ENCODE measurements at regions not wholly inside any gene's neighbourhood (a gene's known extent, or its start where the extent isn't known, plus 50 kb on each side); places are given as distances from the start of the nearest gene placed in this dataset.

DNA sequence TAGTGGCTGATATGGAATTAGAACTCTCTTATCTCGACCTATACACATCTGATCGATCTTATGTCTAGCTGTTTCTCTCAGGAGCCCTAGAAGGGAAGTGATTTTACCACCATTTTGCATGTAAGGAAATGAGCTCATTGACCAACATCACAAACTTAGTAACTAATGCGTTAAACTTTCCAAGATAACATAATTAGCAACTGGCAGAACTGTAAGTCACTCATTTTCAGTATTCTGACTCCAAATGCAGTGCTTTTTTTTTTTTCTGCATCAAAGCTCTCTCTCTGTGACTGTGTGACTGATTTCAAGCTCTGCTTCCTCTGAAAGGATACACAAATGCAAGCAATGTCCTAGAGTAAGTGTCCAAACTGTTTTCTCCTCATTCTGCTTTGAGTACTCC is 68.1 kb upstream of the FBXL7 start:
- DNase-seq (ENCODE audit: low read depth): no peak
- TF ChIP-seq, protein P1, sequence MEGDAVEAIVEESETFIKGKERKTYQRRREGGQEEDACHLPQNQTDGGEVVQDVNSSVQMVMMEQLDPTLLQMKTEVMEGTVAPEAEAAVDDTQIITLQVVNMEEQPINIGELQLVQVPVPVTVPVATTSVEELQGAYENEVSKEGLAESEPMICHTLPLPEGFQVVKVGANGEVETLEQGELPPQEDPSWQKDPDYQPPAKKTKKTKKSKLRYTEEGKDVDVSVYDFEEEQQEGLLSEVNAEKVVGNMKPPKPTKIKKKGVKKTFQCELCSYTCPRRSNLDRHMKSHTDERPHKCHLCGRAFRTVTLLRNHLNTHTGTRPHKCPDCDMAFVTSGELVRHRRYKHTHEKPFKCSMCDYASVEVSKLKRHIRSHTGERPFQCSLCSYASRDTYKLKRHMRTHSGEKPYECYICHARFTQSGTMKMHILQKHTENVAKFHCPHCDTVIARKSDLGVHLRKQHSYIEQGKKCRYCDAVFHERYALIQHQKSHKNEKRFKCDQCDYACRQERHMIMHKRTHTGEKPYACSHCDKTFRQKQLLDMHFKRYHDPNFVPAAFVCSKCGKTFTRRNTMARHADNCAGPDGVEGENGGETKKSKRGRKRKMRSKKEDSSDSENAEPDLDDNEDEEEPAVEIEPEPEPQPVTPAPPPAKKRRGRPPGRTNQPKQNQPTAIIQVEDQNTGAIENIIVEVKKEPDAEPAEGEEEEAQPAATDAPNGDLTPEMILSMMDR (conservative IDR thresholded peaks at IDR 0.05; ENCODE audit: low read length): no peak
- H3K4me3 ChIP-seq (ENCODE audit: low read length): no peak overlapping the region

DNA sequence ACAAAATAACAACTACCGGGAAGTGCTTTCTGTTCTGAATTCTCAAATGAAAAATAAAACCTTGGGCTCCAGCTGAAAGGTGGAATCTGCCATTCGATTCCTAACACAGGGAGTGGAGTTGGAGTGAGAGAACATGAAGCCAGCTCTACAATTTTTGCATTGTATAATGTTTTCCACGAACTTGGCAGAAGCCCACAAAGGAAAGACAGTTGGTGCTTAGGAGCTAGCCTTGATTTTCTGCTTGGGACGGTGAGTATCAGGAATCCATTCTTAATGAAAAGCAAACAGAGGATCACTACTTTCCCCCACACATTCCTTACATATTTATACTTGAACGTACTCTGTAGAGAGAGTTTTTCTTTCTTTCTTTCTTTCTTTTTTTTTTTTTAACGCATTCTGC is 74.2 kb upstream of the FBXL7 start:
- no peak overlapping the region for H3K4me3 ChIP-seq (ENCODE audit: low read length)
- peak; percentile 3 for DNase-seq (ENCODE audit: low read depth)
- TF ChIP-seq, protein P1 (conservative IDR thresholded peaks at IDR 0.05; ENCODE audit: low read length): no peak

DNA sequence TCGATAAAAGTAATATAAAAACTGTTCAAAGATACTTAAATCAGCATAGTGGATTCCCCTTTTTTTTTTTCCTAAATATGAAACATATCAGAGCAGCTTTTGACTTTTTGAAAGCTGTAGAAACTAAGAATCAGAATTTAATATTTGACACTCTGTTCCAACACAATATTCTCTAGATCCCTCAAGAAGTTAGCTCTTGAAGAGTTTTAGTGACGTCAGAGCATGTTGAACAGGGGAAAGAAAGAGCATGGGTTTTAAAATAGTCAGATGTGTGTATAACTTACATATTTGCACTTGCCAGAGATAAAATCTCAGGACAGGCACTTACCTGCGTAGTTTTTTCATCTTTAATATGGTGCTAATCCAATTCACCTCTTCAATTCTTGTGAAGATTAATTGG is 75.2 kb upstream of the FBXL7 start:
- no peak for DNase-seq (ENCODE audit: low read depth)
- no peak overlapping the region for H3K4me3 ChIP-seq (ENCODE audit: low read length)
- TF ChIP-seq, protein P1 (conservative IDR thresholded peaks at IDR 0.05; ENCODE audit: low read length): no peak

DNA sequence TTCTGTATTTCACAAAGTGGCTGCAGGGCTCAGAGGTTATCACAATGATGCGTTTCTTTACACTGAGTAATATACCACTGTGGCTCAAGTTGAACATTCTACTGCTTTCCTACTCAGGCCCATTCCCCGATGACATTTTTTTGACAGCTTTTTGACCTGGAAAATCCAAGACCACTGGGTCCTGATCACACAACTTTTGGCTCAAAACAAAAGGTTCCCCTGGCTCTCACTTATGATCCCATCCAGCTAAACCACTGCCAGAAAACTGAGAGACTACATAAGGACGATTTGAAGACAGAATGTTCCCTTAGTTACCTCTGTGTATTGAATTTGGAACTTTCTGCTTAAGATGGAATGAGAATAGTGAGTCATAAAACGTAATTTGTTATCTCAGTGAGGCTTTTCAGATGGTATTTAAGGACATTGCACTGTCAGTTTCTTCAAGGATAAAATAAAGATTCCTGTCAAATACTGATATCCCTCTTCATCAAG is 78.0 kb upstream of the FBXL7 start:
- H3K4me3 ChIP-seq (ENCODE audit: low read length): no peak overlapping the region
- DNase-seq (ENCODE audit: low read depth): no peak
- TF ChIP-seq, protein P1 (conservative IDR thresholded peaks at IDR 0.05; ENCODE audit: low read length): no peak

DNA sequence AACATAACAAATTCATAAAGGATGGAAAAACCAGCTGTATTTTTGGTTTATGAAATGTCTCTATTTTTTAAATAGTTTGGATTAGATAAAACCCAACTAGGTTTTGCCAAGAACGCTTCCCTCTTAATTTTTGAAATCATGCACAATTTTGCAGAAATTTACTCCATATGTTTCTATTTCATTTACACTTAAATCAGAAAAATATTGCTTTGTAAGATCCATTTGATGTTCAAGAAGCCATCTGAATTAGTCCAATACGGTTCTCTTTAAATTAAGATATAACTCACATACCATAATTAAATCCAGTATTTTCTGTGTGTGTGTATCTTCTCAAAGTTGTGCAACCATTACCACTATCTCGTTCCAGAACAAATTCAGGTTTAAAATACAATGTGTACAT is 78.6 kb upstream of the FBXL7 start:
- H3K4me3 ChIP-seq (ENCODE audit: low read length): no peak overlapping the region
- TF ChIP-seq, protein P1 (conservative IDR thresholded peaks at IDR 0.05; ENCODE audit: low read length): no peak
- no peak for DNase-seq (ENCODE audit: low read depth)

DNA sequence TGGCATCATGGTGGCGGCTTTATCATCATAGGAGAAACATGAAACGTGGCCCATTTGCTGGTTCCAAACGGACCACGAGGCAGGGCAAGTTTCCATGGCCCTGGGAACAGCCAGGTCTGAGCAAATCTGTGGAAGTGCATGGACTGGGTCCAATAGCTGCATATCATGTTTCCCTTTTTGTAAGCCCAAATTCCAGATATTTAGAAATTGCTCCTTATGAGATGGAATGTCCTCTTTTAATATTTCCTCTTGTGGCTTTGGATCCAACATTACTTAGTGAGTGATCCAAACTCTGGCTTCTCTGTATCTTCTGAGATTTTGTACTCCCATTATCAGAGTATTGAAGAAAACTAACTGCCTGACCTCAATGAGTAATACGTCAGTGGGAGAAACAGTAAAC is 79.8 kb upstream of the FBXL7 start:
- TF ChIP-seq, protein P1 (conservative IDR thresholded peaks at IDR 0.05; ENCODE audit: low read length): no peak
- H3K4me3 ChIP-seq (ENCODE audit: low read length): no peak overlapping the region
- no peak for DNase-seq (ENCODE audit: low read depth)

DNA sequence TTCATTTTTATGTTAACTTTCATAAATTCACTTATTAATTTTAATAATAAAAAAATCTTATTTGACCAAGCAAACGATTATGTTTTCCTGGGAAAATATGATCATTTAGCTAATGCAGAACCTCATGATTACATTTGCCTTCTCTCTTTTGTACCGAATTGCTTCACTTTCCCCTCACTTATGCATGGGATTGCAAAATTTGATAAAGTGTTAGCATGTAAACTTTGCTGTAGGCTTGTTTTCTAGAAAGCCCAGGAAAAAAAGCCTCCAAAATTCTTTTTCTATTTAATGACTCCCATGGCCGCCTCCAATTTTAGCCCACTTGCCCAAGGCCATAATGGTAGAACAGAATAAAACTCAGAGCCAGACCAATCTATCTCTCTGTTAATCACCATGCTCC is 82.8 kb upstream of the FBXL7 start:
- TF ChIP-seq, protein P1 (conservative IDR thresholded peaks at IDR 0.05; ENCODE audit: low read length): no peak
- DNase-seq (ENCODE audit: low read depth): no peak
- no peak overlapping the region for H3K4me3 ChIP-seq (ENCODE audit: low read length)

Measured in AG10803 (cell line).